ENCODE measurements at regions not wholly inside any gene's neighbourhood (a gene's known extent, or its start where the extent isn't known, plus 50 kb on each side); places are given as distances from the start of the nearest gene placed in this dataset.

DNA sequence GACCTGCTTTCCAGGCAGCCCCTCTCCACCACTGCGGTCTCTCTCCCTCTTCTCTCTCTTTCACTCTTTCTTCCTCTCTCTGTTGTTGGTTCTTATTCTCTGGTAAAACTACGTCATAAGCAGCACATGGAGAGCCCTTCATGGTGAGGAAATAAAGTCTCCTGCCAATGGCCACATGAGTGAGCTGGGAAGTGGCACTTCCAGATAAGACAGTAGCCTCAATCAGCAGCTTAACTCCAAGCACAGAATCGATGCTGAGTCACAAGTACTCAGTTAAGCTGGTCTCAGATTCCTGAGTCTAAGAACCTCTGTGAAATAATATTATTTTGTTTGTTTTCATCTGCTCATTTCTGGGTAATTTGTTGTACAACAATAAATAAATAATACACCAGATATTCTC lies 500.1 kb downstream of the GABRG2 start:
- H3K27me3 ChIP-seq (ENCODE audit: insufficient read depth, low read depth, low read length), result no peaks in the 10 kb centered on the region
- H3K9me3 ChIP-seq (ENCODE audit: low read length), result no peaks in the 10 kb centered on the region
- H3K4me2 ChIP-seq (ENCODE audit: low read length), result no peak overlapping the region
- H3K4me3 ChIP-seq (ENCODE audit: low read length), result no peak overlapping the region
- H3K9ac ChIP-seq (ENCODE audit: low read length), result no peak overlapping the region
- H3K9me2 ChIP-seq (ENCODE audit: insufficient read depth, low read length), result no peaks in the 10 kb centered on the region
- H2AFZ ChIP-seq (ENCODE audit: low read depth, low read length), result no peak overlapping the region
- no peaks in the 10 kb centered on the region for H4K20me1 ChIP-seq (ENCODE audit: insufficient read depth)
- H3K27ac ChIP-seq (ENCODE audit: low read length), result no peak overlapping the region
- H3F3A ChIP-seq (ENCODE audit: insufficient read depth, low read length, poor library complexity, severe bottlenecking), result no peaks in the 10 kb centered on the region
- no peaks in the 10 kb centered on the region for H3K36me3 ChIP-seq (ENCODE audit: insufficient read depth, low read length)
- H3K79me2 ChIP-seq (replicated peaks; ENCODE audit: insufficient read depth, low read length), result no peaks in the 10 kb centered on the region
- no peak for TF ChIP-seq SMC3 (conservative IDR thresholded peaks at IDR 0.05; ENCODE audit: poor library complexity)
- TF ChIP-seq EP300 (conservative IDR thresholded peaks at IDR 0.05; ENCODE audit: poor library complexity, severe bottlenecking), result no peak

DNA sequence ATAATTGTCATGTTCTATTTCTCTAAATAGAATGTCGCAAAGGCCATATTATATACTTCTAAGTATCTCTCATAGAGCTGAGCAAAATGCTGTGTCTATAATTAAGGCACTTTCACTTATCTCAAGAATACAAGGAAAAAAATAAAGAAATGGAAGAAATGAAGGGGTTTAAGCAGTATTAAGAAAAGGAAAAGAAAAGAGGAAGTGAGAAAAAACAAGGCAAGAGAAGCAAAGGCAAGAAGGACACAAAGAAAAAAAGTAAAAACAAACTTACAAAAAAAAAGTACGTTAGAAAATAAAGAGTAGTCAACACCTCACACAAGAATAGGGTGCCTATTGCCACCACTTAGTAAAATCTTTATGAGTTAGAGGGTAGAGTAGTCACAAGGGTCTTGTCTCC lies 506.2 kb downstream of the GABRG2 start:
- no peak for TF ChIP-seq EP300 (conservative IDR thresholded peaks at IDR 0.05; ENCODE audit: poor library complexity, severe bottlenecking)
- no peak for TF ChIP-seq SMC3 (conservative IDR thresholded peaks at IDR 0.05; ENCODE audit: poor library complexity)
- no peak for TF ChIP-seq POLR2AphosphoS5 (IDR thresholded peaks at IDR 0.05)
- no peak for TF ChIP-seq REST (IDR thresholded peaks at IDR 0.05; ENCODE audit: borderline replicate concordance)
- TF ChIP-seq MXI1 (conservative IDR thresholded peaks at IDR 0.05; ENCODE audit: poor library complexity, severe bottlenecking), result no peak
- TF ChIP-seq, protein P1, sequence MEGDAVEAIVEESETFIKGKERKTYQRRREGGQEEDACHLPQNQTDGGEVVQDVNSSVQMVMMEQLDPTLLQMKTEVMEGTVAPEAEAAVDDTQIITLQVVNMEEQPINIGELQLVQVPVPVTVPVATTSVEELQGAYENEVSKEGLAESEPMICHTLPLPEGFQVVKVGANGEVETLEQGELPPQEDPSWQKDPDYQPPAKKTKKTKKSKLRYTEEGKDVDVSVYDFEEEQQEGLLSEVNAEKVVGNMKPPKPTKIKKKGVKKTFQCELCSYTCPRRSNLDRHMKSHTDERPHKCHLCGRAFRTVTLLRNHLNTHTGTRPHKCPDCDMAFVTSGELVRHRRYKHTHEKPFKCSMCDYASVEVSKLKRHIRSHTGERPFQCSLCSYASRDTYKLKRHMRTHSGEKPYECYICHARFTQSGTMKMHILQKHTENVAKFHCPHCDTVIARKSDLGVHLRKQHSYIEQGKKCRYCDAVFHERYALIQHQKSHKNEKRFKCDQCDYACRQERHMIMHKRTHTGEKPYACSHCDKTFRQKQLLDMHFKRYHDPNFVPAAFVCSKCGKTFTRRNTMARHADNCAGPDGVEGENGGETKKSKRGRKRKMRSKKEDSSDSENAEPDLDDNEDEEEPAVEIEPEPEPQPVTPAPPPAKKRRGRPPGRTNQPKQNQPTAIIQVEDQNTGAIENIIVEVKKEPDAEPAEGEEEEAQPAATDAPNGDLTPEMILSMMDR (IDR thresholded peaks at IDR 0.05; ENCODE audit: poor library complexity, severe bottlenecking), result no peak
- no peak for TF ChIP-seq TAF1 (IDR thresholded peaks at IDR 0.05; ENCODE audit: low read depth)
- no peak for TF ChIP-seq EZH2 (IDR thresholded peaks at IDR 0.05; ENCODE audit: borderline replicate concordance, insufficient read depth, low read length, poor library complexity, severe bottlenecking)
- TF ChIP-seq RAD21 (conservative IDR thresholded peaks at IDR 0.05), result no peak
- Histone ChIP-seq H4K20me1 (ENCODE audit: insufficient read depth) (no peaks in the 10 kb centered on the region), H3K27ac (ENCODE audit: low read length) (no peak overlapping the region), H3K79me2 (replicated peaks; ENCODE audit: insufficient read depth, low read length) (no peaks in the 10 kb centered on the region), H3K4me2 (ENCODE audit: low read length) (no peak overlapping the region), H3K27me3 (ENCODE audit: insufficient read depth, low read depth, low read length) (no peaks in the 10 kb centered on the region), H3K9me2 (ENCODE audit: insufficient read depth, low read length) (no peaks in the 10 kb centered on the region), H3K36me3 (ENCODE audit: insufficient read depth, low read length) (no peaks in the 10 kb centered on the region), H3K4me3 (ENCODE audit: low read length) (no peak overlapping the region), H2AFZ (ENCODE audit: low read depth, low read length) (no peak overlapping the region), H3K9me3 (ENCODE audit: low read length) (no peaks in the 10 kb centered on the region), H3F3A (ENCODE audit: insufficient read depth, low read length, poor library complexity, severe bottlenecking) (no peaks in the 10 kb centered on the region), H3K9ac (ENCODE audit: low read length) (no peak overlapping the region)

GRCh38 chr5:162591724-162592123 lies 524.2 kb downstream of the GABRG2 start:
- no peak for TF ChIP-seq MXI1 (conservative IDR thresholded peaks at IDR 0.05; ENCODE audit: poor library complexity, severe bottlenecking)
- no peak for TF ChIP-seq POLR2AphosphoS5 (IDR thresholded peaks at IDR 0.05)
- no peak for TF ChIP-seq EZH2 (IDR thresholded peaks at IDR 0.05; ENCODE audit: borderline replicate concordance, insufficient read depth, low read length, poor library complexity, severe bottlenecking)
- no peak for TF ChIP-seq EP300 (conservative IDR thresholded peaks at IDR 0.05; ENCODE audit: poor library complexity, severe bottlenecking)
- TF ChIP-seq SMC3 (conservative IDR thresholded peaks at IDR 0.05; ENCODE audit: poor library complexity), result no peak
- TF ChIP-seq, protein P1 (IDR thresholded peaks at IDR 0.05; ENCODE audit: poor library complexity, severe bottlenecking), result no peak
- no peak for TF ChIP-seq TAF1 (IDR thresholded peaks at IDR 0.05; ENCODE audit: low read depth)
- no peak for TF ChIP-seq REST (IDR thresholded peaks at IDR 0.05; ENCODE audit: borderline replicate concordance)
- no peak overlapping the region for H3K27ac ChIP-seq (ENCODE audit: low read length)

More at GRCh38 chr5:162591724-162592123, 524.2 kb downstream of the GABRG2 start:
- no peaks in the 10 kb centered on the region for H3F3A ChIP-seq (ENCODE audit: insufficient read depth, low read length, poor library complexity, severe bottlenecking)
- no peaks in the 10 kb centered on the region for H4K20me1 ChIP-seq (ENCODE audit: insufficient read depth)
- no peaks in the 10 kb centered on the region for H3K36me3 ChIP-seq (ENCODE audit: insufficient read depth, low read length)
- H3K79me2 ChIP-seq (replicated peaks; ENCODE audit: insufficient read depth, low read length), result no peaks in the 10 kb centered on the region
- no peaks in the 10 kb centered on the region for H3K9me3 ChIP-seq (ENCODE audit: low read length)
- H3K9ac ChIP-seq (ENCODE audit: low read length), result no peak overlapping the region
- H3K9me2 ChIP-seq (ENCODE audit: insufficient read depth, low read length), result no peaks in the 10 kb centered on the region
- H3K4me3 ChIP-seq (ENCODE audit: low read length), result no peak overlapping the region
- H3K27me3 ChIP-seq (ENCODE audit: insufficient read depth, low read depth, low read length), result no peaks in the 10 kb centered on the region
- no peak overlapping the region for H2AFZ ChIP-seq (ENCODE audit: low read depth, low read length)
- H3K4me2 ChIP-seq (ENCODE audit: low read length), result no peak overlapping the region

Measured in neural cell (in vitro differentiated cells).